ENCODE measurements at regions not wholly inside any gene's neighbourhood (a gene's known extent, or its start where the extent isn't known, plus 50 kb on each side); places are given as distances from the start of the nearest gene placed in this dataset.

- CTCF ChIA-PET (ENCODE audit: unreplicated experiment): no interaction called here
- Histone ChIP-seq H3K9me2 (ENCODE audit: insufficient read depth, low read length) (no peaks in the 10 kb centered on the region), H3K79me2 (ENCODE audit: insufficient read depth, low read depth, low read length) (no peaks in the 10 kb centered on the region), H3K4me1 (ENCODE audit: insufficient read depth, low read length, poor library complexity, severe bottlenecking) (no peaks in the 10 kb centered on the region), H3K4me2 (ENCODE audit: low read length) (no peak overlapping the region), H4K20me1 (ENCODE audit: insufficient read depth, low read length) (no peaks in the 10 kb centered on the region), H2AFZ (ENCODE audit: low read length) (no peak overlapping the region), H3K4me3 (ENCODE audit: low read depth, low read length, poor library complexity, severe bottlenecking) (no peak overlapping the region), H3K9me3 (ENCODE audit: low read length) (no peaks in the 10 kb centered on the region), H3K36me3 (ENCODE audit: insufficient read depth, low read length) (no peaks in the 10 kb centered on the region), H3K27ac (ENCODE audit: low read depth, low read length, poor library complexity, severe bottlenecking) (no peak overlapping the region)
- BruUV-seq (replicated peaks): no TSS peak
- TF ChIP-seq CTCF (conservative IDR thresholded peaks at IDR 0.05; ENCODE audit: low read length): no peak
- no peak for TF ChIP-seq EZH2phosphoT487 (IDR thresholded peaks at IDR 0.05; ENCODE audit: borderline replicate concordance, low read depth, low read length)
- DNase-seq (ENCODE audit: low spot score): no peak
- POLR2A ChIA-PET: no interaction called here
- intact Hi-C loops (cut with micrococcal nuclease; ENCODE audit: unreplicated experiment): no loop called here
These were observed 449.2 kb upstream of the TNP1 start for GRCh38 chr2:217309056-217309455.

- no peaks in the 10 kb centered on the region for H3K4me1 ChIP-seq (ENCODE audit: insufficient read depth, low read length, poor library complexity, severe bottlenecking)
- no peak overlapping the region for H3K4me2 ChIP-seq (ENCODE audit: low read length)
- intact Hi-C loops (cut with micrococcal nuclease; ENCODE audit: unreplicated experiment): no loop called here
- no peaks in the 10 kb centered on the region for H3K9me2 ChIP-seq (ENCODE audit: insufficient read depth, low read length)
- H2AFZ ChIP-seq (ENCODE audit: low read length): no peak overlapping the region
- no peaks in the 10 kb centered on the region for H3K36me3 ChIP-seq (ENCODE audit: insufficient read depth, low read length)
- ChIA-PET POLR2A (interaction anchor here (0.5 kb wide), 1 partner anchor 160 kb away, joined by 4 read pairs; no protein-coding TSS in a partner anchor), CTCF (ENCODE audit: unreplicated experiment) (no interaction called here)
- TF ChIP-seq CTCF (conservative IDR thresholded peaks at IDR 0.05; ENCODE audit: low read length) (no peak), EZH2phosphoT487 (IDR thresholded peaks at IDR 0.05; ENCODE audit: borderline replicate concordance, low read depth, low read length) (no peak)
- no peak for DNase-seq (ENCODE audit: low spot score)
- no peak overlapping the region for H3K27ac ChIP-seq (ENCODE audit: low read depth, low read length, poor library complexity, severe bottlenecking)
- H3K9me3 ChIP-seq (ENCODE audit: low read length): no peaks in the 10 kb centered on the region
- no peaks in the 10 kb centered on the region for H3K79me2 ChIP-seq (ENCODE audit: insufficient read depth, low read depth, low read length)
- H3K4me3 ChIP-seq (ENCODE audit: low read depth, low read length, poor library complexity, severe bottlenecking): no peak overlapping the region
- no TSS peak for BruUV-seq (replicated peaks)
- H4K20me1 ChIP-seq (ENCODE audit: insufficient read depth, low read length): no peaks in the 10 kb centered on the region
These were observed 447.2 kb upstream of the TNP1 start for GRCh38 chr2:217307023-217307422.

- H4K20me1 ChIP-seq (ENCODE audit: insufficient read depth, low read length): no peaks in the 10 kb centered on the region
- H3K9me3 ChIP-seq (ENCODE audit: low read length): no peaks in the 10 kb centered on the region
- H3K36me3 ChIP-seq (ENCODE audit: insufficient read depth, low read length): no peaks in the 10 kb centered on the region
- intact Hi-C loops (cut with micrococcal nuclease; ENCODE audit: unreplicated experiment): no loop called here
- no peaks in the 10 kb centered on the region for H3K9me2 ChIP-seq (ENCODE audit: insufficient read depth, low read length)
- no peak for DNase-seq (ENCODE audit: low spot score)
- no peak overlapping the region for H3K27ac ChIP-seq (ENCODE audit: low read depth, low read length, poor library complexity, severe bottlenecking)
- ChIA-PET CTCF (ENCODE audit: unreplicated experiment) (no interaction called here), POLR2A (interaction anchor here (2.8 kb wide), 1 partner anchor 12 kb away, joined by 6 read pairs; no protein-coding TSS in a partner anchor)
- no peak overlapping the region for H2AFZ ChIP-seq (ENCODE audit: low read length)
- H3K4me1 ChIP-seq (ENCODE audit: insufficient read depth, low read length, poor library complexity, severe bottlenecking): no peaks in the 10 kb centered on the region
- H3K4me3 ChIP-seq (ENCODE audit: low read depth, low read length, poor library complexity, severe bottlenecking): no peak overlapping the region
- TF ChIP-seq EZH2phosphoT487 (IDR thresholded peaks at IDR 0.05; ENCODE audit: borderline replicate concordance, low read depth, low read length): no peak
- no peak for TF ChIP-seq CTCF (conservative IDR thresholded peaks at IDR 0.05; ENCODE audit: low read length)
- H3K79me2 ChIP-seq (ENCODE audit: insufficient read depth, low read depth, low read length): no peaks in the 10 kb centered on the region
- H3K4me2 ChIP-seq (ENCODE audit: low read length): no peak overlapping the region
- BruUV-seq (replicated peaks): no TSS peak
These were observed 446.0 kb upstream of the TNP1 start for GRCh38 chr2:217305882-217306281.
